ENCODE measurements at regions not wholly inside any gene's neighbourhood (a gene's known extent, or its start where the extent isn't known, plus 50 kb on each side); places are given as distances from the start of the nearest gene placed in this dataset.
"Not testable (repeated sequence)": the region's sequence is repeated elsewhere in the genome, so short reads cannot be mapped to it uniquely, and the experiment has no call there.

- H3K4me3 Mint-ChIP-seq; DNase-seq; ATAC-seq (replicated peaks); H3K27ac Mint-ChIP-seq; H3K36me3 Mint-ChIP-seq; H3K4me1 Mint-ChIP-seq: not testable (repeated sequence)
- Mint-ChIP-seq H3K27me3 (peaks cover 9 to 12% of the 10 kb centered on the region in 2 donors), H3K9me3 (peaks cover 4 to 14% of the 10 kb centered on the region in 2 donors)
These were observed 50.3 kb downstream of the TLCD4 start for GRCh38 chr1:95167503-95167902.

DNA sequence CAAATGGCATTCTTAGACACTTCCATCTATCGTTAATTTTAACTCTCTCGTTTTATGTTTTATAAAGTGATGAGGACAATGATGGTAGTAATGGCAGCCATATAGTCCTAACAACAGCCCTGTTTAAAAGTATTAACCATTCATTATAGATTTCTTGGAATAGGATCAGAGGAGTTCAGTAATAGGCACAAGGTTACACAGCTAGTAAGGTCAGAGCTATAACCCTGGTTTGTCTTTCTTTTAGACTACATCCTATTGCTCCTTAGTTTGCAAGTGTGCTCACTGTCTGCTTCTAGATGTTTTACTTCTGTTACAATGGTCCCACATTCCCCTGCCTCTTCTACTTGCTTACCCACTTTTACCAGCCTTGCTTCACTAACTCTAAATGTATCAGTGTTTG, 50.9 kb downstream of the TLCD4 start:
- DNase-seq (no peak), ATAC-seq (replicated peaks) (no peak)
- Mint-ChIP-seq H3K9me3 (peaks cover 4 to 12% of the 10 kb centered on the region in 2 donors), H3K27ac (no peak overlapping the region), H3K4me1 (no peaks in the 10 kb centered on the region), H3K27me3 (peaks cover 8 to 9% of the 10 kb centered on the region in 2 donors), H3K4me3 (no peak overlapping the region), H3K36me3 (peaks cover 8 to 9% of the 10 kb centered on the region in 2 donors)

GRCh38 chr1:95168761-95169351, 51.7 kb downstream of the TLCD4 start:
- Mint-ChIP-seq H3K4me1 (no peaks in the 10 kb centered on the region), H3K4me3 (no peak overlapping the region), H3K36me3 (peaks cover 8 to 9% of the 10 kb centered on the region in 2 donors), H3K27me3 (peaks cover 4 to 9% of the 10 kb centered on the region in 2 donors), H3K27ac (no peak overlapping the region), H3K9me3 (peaks cover 3 to 10% of the 10 kb centered on the region in 2 donors)
- DNase-seq, result no peak
- no peak for ATAC-seq (replicated peaks)

DNA sequence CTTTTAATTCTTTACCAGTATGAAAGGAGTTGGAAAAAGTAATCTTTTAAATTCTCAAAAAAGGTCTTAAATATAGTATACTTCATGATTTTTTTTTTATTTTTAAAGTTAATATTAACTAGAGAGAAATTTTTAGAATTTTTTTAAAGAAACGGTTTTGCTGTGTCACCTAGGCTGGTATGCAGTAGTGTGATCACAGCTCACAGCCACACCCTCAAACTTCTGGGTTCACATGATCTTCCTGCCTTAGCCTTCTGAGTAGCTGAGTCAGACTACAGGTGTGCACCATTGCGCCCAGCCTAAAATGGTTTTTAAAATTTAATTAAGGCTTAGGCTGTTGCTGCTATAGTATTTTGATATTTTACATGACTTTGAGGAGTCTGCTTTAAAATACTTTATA, 52.4 kb downstream of the TLCD4 start:
- H3K4me1 Mint-ChIP-seq, result no peaks in the 10 kb centered on the region
- peaks cover 4 to 9% of the 10 kb centered on the region in 2 donors for H3K27me3 Mint-ChIP-seq
- DNase-seq (no peak), ATAC-seq (replicated peaks) (no peak)
- H3K9me3 Mint-ChIP-seq, result peaks cover 3 to 6% of the 10 kb centered on the region in 2 donors
- peaks cover 5 to 6% of the 10 kb centered on the region in 2 donors for H3K36me3 Mint-ChIP-seq
- no peak overlapping the region for H3K4me3 Mint-ChIP-seq
- no peak overlapping the region for H3K27ac Mint-ChIP-seq

DNA sequence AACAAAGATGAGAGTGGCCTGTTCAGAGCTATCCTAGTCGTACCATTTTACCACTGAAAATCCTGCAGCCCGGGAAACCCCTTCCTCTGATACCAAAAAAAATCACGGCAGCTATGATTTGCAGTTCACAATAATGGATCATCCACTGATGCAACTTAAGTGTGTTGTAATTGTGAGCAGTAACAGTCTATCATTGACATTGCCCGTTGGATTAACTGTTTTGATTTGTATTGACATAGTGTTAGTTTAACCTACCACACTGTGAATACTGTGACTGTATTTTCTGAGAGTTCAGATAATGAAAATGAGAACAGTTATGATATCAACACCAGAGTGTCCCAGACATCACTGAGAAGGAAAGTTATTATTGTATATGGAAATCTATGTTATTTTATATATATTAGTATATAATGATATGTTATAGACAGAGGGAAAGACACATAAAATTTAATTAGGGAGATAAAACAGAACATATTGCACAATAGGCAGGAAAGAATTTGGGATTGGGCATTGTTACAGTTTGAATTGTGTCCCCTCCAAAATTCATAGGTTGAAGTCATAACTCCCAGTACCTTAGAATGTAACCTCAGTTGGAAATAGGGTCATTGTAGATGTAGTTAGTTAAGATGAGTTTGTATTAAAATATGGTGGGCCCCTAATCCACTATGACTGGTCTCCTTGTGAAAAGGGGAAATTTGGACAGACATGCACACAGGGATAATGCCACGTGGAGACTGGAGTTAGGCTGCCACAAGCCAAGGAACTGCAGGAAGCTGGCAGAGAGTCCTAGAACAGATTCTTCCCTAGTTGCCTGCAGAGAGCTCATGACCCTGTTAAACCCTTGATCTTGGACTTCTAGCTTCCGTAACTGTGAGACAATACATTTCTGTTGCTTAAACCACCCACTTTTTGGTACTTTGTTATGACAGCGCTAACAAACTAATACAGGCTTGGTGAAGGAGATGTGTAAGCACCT, 54.4 kb downstream of the TLCD4 start:
- H3K27ac Mint-ChIP-seq, result no peak overlapping the region
- peaks cover 0 to 4% of the 10 kb centered on the region in 2 donors for H3K27me3 Mint-ChIP-seq
- no peak overlapping the region for H3K4me3 Mint-ChIP-seq
- DNase-seq, result no peak
- peaks cover 3 to 6% of the 10 kb centered on the region in 2 donors for H3K4me1 Mint-ChIP-seq
- H3K36me3 Mint-ChIP-seq, result peaks cover 3 to 4% of the 10 kb centered on the region in 2 donors
- no peak for ATAC-seq (replicated peaks)
- peaks cover 0 to 3% of the 10 kb centered on the region in 2 donors for H3K9me3 Mint-ChIP-seq

DNA sequence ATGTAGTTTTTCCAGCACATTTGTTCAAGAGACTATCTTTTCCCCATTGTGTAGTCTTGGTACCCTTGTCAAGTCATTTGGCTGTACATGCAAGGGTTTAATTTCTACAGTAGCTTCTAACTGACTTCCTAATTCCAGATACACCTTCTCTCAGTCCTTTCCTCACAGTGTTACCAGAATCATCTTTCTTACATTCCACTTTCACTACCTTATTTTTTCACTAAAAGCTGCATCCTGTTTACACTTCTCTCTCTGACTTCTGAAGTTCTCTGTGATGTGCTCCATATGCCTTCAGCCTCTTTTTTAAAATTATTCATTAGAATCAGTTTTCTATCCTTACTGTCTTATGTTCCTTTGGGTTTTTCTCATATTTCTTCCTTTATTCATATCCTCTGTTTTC, 57.1 kb upstream of the RWDD3 start:
- H3K9me3 Mint-ChIP-seq, result peaks cover 0 to 3% of the 10 kb centered on the region in 2 donors
- peak overlapping the region; percentile 1 for H3K27ac Mint-ChIP-seq
- peaks cover 12 to 16% of the 10 kb centered on the region in 2 donors for H3K4me1 Mint-ChIP-seq
- H3K36me3 Mint-ChIP-seq, result peaks cover 2 to 4% of the 10 kb centered on the region in 2 donors
- H3K4me3 Mint-ChIP-seq, result peak overlapping the region in 1 of 2 donors; percentile 2
- peak; percentile 74 to 76 for ATAC-seq (replicated peaks)
- DNase-seq, result no peak
- no peaks in the 10 kb centered on the region for H3K27me3 Mint-ChIP-seq

DNA sequence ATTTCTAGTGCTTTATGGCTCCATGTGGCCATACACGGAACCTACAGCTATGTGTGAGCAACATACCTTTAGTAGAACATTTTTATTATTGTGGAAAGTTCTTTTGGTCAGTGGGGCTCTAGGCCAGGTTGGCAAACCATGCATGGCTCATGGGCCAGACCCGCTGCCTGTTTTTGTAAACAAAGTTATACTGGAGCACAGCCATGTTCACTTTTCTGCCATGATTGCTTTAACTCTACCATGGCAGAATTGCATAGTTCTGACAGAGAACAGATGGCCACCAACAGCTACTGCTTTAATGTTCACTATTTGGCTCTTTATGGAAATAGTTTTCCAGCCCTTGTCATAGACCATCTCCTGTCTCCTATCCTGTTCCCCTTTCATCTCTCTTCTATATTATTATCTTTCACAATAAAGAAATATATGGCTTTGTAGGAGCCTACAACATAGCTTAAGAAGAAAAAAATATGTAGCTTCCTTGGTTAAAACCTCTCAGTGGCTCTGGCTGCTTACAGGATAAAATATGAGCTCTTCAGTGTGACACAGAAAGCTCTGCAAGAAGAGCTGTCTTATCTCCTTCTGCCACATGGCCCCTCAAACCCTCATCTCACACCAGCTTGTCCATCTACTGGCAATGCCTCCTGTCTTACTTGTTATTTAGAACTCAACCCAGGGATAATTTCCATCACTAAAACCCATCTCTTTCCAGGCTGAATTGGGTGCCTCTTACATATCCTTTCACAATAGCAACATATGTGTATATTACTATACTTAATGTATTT, 54.6 kb upstream of the RWDD3 start:
- peaks cover 12 to 16% of the 10 kb centered on the region in 2 donors for H3K4me1 Mint-ChIP-seq
- no peak for ATAC-seq (replicated peaks)
- H3K36me3 Mint-ChIP-seq, result peaks cover 2 to 8% of the 10 kb centered on the region in 2 donors

GRCh38 chr1:95180371-95180770, 53.6 kb upstream of the RWDD3 start:
- peaks cover 9 to 16% of the 10 kb centered on the region in 2 donors for H3K4me1 Mint-ChIP-seq
- H3K4me3 Mint-ChIP-seq, result no peak overlapping the region
- H3K9me3 Mint-ChIP-seq, result no peaks in the 10 kb centered on the region
- H3K27me3 Mint-ChIP-seq, result peaks cover 14 to 18% of the 10 kb centered on the region in 2 donors
- H3K36me3 Mint-ChIP-seq, result peaks cover 0 to 4% of the 10 kb centered on the region in 2 donors
- DNase-seq (no peak), ATAC-seq (replicated peaks) (no peak)
- no peak overlapping the region for H3K27ac Mint-ChIP-seq

More for the DNA sequence above, 54.6 kb upstream of the RWDD3 start:
- DNase-seq, result no peak
- Mint-ChIP-seq H3K9me3 (peaks cover 0 to 3% of the 10 kb centered on the region in 2 donors), H3K27me3 (peaks cover 7 to 10% of the 10 kb centered on the region in 2 donors), H3K27ac (no peak overlapping the region), H3K4me3 (no peak overlapping the region)

DNA sequence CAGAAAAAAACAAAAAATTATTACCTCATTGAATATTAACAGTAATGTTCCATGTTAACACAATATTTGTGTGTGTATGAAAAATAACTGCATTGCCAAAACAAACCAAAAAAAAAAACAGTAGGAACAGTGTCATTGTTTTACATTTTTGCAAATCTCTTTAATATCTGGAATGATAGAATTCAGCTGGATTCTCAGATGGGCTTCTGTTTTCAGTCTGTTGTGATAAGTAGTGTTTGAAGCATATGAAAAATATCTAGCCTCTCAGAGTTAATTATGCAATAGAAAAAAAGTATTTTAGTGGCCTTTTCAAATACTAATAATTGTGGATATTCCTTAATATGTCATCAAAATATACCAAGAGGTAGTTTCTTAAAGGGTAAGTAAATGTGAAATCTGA, 52.9 kb upstream of the RWDD3 start:
- H3K27ac Mint-ChIP-seq, result no peak overlapping the region
- peaks cover 14 to 18% of the 10 kb centered on the region in 2 donors for H3K27me3 Mint-ChIP-seq
- no peaks in the 10 kb centered on the region for H3K9me3 Mint-ChIP-seq
- DNase-seq, result no peak
- H3K4me1 Mint-ChIP-seq, result peaks cover 9 to 15% of the 10 kb centered on the region in 2 donors
- H3K36me3 Mint-ChIP-seq, result peaks cover 0 to 4% of the 10 kb centered on the region in 2 donors
- ATAC-seq (replicated peaks), result no peak
- no peak overlapping the region for H3K4me3 Mint-ChIP-seq

- Mint-ChIP-seq H3K27ac (no peak overlapping the region), H3K4me3 (no peak overlapping the region), H3K36me3 (peaks cover 0 to 4% of the 10 kb centered on the region in 2 donors), H3K9me3 (no peaks in the 10 kb centered on the region), H3K27me3 (peaks cover 14 to 24% of the 10 kb centered on the region in 2 donors), H3K4me1 (peaks cover 0 to 2% of the 10 kb centered on the region in 2 donors)
- ATAC-seq (replicated peaks), result no peak
- no peak for DNase-seq
These were observed 50.1 kb upstream of the RWDD3 start for GRCh38 chr1:95183952-95184351.

Data from stimulated activated naive B cell treated with anti-CD40 and anti-IgM and Interleukin-4, amounts not matched to agents 10 μg/mL and 1 μg/mL and 100 μg/mL, for 72 hours (primary cell).